Activated T-cell treated with anti-CD3 and anti-CD28 coated beads, Interleukin-2, amount 50 U/mL, for 72 hours (primary cell): ENCODE measurements at regions not wholly inside any gene's neighbourhood (a gene's known extent, or its start where the extent isn't known, plus 50 kb on each side); places are given as distances from the start of the nearest gene placed in this dataset.
A peak's percentile ranks its signal among the peaks of the same experiment; 100 is the strongest.

Source experiments
- ATAC-seq, 2 donors: fragments of 150-1000 bp; cut with Tn5 transposase; replicated peaks in 1 of 2; 2 replicates each; pipeline ENCODE4 v1.10.0; 2021; ENCODE audit warnings: moderate library complexity in 2 of 2, mild to moderate bottlenecking in 1 of 2
- DNase-seq, 2 donors: peaks; one replicate each; pipeline ENCODE4 v3.0.0; 2021 to 2022; ENCODE audit warnings: mixed read lengths in 1 of 2
- H3K27ac Mint-ChIP-seq: one replicate; pipeline ENCODE4 v1.8.0; 2022; ENCODE audit warnings: mild to moderate bottlenecking, moderate library complexity, mixed read lengths
- H3K27me3 Mint-ChIP-seq: one replicate; pipeline ENCODE4 v1.8.0; 2022; ENCODE audit warnings: low read depth, mixed read lengths
- H3K36me3 Mint-ChIP-seq, 2 donors: one replicate each; pipeline ENCODE4 v1.8.0; 2022; ENCODE audit warnings: mixed read lengths in 2 of 2, mild to moderate bottlenecking in 1 of 2; ENCODE audit not compliant: insufficient read depth in 2 of 2
- H3K4me1 Mint-ChIP-seq: one replicate; pipeline ENCODE4 v1.8.0; 2022; ENCODE audit warnings: low read depth, mixed read lengths
- H3K4me3 Mint-ChIP-seq, 2 donors: one replicate each; pipeline ENCODE4 v1.8.0; 2022; ENCODE audit warnings: mild to moderate bottlenecking in 2 of 2, mixed read lengths in 2 of 2, moderate library complexity in 2 of 2
- H3K9me3 Mint-ChIP-seq, 2 donors: one replicate each; pipeline ENCODE4 v1.8.0; 2022; ENCODE audit warnings: mixed read lengths in 2 of 2

DNA sequence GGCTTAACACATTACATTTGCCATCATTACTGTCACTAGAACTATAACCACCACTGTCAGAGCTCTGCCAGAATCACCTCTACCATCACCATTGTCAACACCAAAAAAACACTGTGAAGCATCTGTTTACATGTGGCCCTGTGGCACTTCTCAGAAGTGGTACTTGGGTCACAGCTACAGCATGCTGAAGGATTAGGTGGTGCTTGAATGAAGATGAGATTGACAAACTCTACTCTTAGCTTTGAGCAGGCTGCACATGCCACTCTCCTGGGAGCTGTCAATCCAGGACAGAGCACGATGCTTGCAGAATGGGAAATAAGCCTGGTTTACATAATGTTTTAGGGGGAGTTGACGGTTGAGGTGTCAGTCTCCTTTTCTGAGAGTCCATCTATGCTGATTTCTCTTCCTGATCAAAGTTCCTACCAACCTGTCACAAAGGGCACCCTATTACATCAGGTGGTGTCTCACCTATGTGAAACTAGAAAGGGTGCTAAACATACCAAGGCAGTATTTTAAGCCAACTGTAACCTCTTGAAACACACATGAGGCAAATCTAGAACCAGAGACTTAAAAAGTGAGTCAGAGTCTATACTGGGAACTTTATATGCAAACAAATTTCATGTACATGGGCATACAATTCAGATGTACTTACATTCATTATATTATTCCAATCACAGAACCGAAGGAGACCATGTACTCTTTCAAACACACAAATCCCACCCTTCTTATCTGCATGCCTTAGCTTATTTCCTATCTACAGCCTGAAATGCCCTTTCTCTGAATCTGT is 258.7 kb downstream of the EMP1 start:
- no peaks in the 10 kb centered on the region for H3K4me1 Mint-ChIP-seq
- H3K27me3 Mint-ChIP-seq, result peaks cover 8% of the 10 kb centered on the region
- DNase-seq, result no peak
- ATAC-seq, result peak in 1 of 2 donors; percentile 32
- H3K36me3 Mint-ChIP-seq, result no peaks in the 10 kb centered on the region
- H3K9me3 Mint-ChIP-seq, result no peaks in the 10 kb centered on the region
- no peak overlapping the region for H3K27ac Mint-ChIP-seq
- H3K4me3 Mint-ChIP-seq, result no peak overlapping the region

DNA sequence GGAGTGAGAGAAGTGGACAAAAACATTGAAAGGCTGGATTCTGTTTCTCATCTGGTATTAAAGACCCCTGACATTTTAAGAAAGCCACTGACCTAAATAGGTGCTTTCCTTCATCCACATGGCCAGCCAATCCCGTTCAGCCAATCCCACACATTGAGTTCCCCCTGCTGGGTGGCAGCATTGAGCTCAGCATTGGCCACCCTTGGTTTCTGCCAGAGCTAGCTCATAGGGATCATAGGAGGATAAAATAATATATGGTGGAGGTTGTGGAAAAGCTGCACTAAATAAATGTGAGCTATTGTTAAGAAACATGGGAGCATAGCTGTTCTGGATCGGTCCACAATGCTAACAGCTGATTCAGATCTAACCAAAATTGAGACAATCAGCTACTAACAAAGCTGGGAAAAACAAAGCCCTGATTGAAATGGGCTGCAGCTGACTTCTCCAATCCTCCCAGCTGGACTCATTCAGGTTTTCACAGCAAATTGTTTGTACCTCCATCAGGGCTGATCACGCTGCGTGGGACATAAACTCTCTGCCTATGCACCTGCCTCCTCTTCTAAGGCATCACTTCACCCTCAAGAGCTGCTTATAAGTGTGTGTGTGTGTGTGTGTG is 256.5 kb downstream of the EMP1 start:
- Mint-ChIP-seq H3K9me3 (no peaks in the 10 kb centered on the region), H3K36me3 (no peaks in the 10 kb centered on the region), H3K27ac (no peak overlapping the region), H3K27me3 (no peaks in the 10 kb centered on the region), H3K4me3 (no peak overlapping the region), H3K4me1 (no peaks in the 10 kb centered on the region)
- DNase-seq (no peak), ATAC-seq (no peak)

DNA sequence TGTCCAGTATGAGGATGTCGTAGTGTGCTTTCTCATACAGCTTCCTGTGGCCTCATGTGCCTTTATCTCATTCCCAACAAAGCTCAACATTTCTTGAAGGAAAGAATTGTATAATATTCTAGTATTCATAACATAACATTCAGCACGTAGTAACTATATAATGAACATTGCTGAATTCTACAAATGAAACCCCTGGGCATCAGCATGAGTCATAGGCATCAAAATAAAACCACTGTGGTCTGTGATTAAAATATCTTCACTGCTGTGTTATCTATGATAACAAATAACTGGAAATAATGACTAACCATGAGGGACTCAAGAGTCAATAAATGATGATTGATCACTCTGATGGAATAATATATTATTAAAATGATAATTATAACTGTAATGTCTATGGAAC is 255.2 kb downstream of the EMP1 start:
- Mint-ChIP-seq H3K9me3 (no peaks in the 10 kb centered on the region), H3K36me3 (no peaks in the 10 kb centered on the region)

DNA sequence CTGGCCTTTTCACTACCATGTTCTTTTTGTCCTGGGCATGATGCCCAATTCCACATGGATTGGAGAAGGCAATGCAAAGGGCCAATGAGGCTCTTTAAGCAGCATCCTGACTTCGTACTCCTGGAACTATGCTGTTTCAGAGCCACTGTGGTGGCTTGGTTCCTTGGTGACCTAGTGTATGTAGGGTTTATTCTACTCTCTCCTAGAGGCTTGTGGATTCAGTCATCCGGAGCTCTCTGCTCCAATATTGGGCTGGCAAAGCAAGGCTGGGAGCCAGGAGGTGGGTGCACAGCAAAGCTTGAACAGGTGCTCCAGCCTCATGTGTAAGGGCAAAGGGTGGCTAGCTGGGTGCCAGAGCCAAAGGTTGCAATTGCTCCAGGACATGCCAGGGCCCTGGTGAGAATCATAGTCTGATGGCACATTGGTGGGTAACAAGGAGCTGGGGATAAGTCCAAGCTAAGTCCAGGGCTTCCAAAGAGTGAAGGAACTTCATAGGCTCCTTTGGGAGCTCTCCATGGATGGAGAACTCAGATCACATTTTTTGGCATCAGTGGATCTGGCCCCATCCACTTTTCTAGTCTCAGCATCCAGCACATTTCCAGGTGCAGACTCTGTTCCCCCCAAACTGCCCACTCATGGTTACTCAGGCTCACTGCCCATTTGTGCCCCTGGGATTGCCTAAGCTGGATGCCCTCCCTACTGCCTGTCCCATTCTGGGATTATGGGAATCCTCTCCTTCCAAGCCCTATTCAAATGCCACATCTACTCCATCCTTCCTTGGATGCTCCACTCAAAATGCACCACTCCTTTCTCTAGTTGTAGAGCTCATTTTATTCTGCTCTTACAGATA is 253.9 kb downstream of the EMP1 start:
- Mint-ChIP-seq H3K9me3 (no peaks in the 10 kb centered on the region), H3K4me3 (no peak overlapping the region), H3K36me3 (no peaks in the 10 kb centered on the region), H3K4me1 (no peaks in the 10 kb centered on the region), H3K27me3 (no peaks in the 10 kb centered on the region), H3K27ac (no peak overlapping the region)
- ATAC-seq (no peak), DNase-seq (no peak)

More for the DNA sequence above, 255.2 kb downstream of the EMP1 start:
- H3K27ac Mint-ChIP-seq, result no peak overlapping the region
- no peak for ATAC-seq
- DNase-seq, result no peak
- H3K4me1 Mint-ChIP-seq, result no peaks in the 10 kb centered on the region
- H3K4me3 Mint-ChIP-seq, result no peak overlapping the region
- no peaks in the 10 kb centered on the region for H3K27me3 Mint-ChIP-seq

DNA sequence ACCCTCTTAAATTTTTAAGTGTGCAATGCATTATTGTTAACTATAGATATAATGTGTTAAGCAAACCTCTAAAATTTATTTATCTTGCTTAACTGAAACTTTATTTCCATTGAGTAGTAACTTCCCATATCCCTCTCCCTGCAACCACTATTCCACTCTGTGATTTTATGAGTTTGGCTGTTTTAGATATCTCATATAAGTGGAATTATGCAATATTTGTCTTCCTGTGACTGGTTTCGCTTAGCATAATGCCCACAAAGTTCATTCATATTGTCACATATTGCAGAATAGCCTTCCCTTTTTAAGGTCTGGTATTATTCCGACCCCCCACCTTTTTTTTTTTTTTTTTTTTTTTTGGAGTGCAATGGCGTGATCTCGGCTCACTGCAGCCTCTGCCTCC is 247.6 kb downstream of the EMP1 start:
- ATAC-seq (no peak), DNase-seq (no peak)
- Mint-ChIP-seq H3K4me3 (no peak overlapping the region), H3K36me3 (no peaks in the 10 kb centered on the region), H3K9me3 (no peaks in the 10 kb centered on the region), H3K27ac (no peak overlapping the region), H3K27me3 (peaks cover 5% of the 10 kb centered on the region), H3K4me1 (no peaks in the 10 kb centered on the region)

DNA sequence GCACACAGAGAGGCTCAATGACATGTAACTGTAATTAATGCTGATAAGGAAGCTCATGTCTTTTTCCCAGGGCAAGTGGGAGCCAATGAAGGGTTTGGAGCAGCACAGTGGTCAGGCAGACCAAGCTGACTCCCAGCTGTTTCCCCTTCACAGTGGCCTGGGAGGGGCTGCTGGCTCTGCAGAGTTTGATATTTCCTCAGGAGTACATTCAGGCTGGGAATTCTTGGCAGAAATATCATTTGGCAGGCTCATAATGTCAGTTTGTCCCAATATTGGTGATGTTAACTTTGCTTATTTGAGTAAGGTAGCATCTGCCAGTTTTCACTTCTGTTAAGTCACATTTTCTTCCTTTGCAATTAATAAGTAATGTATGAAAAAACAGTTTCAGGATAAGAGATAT is 247.0 kb downstream of the EMP1 start:
- no peaks in the 10 kb centered on the region for H3K36me3 Mint-ChIP-seq
- ATAC-seq (no peak), DNase-seq (no peak)
- H3K27me3 Mint-ChIP-seq, result peaks cover 5% of the 10 kb centered on the region
- no peaks in the 10 kb centered on the region for H3K9me3 Mint-ChIP-seq
- no peaks in the 10 kb centered on the region for H3K4me1 Mint-ChIP-seq
- H3K27ac Mint-ChIP-seq, result no peak overlapping the region
- H3K4me3 Mint-ChIP-seq, result no peak overlapping the region

DNA sequence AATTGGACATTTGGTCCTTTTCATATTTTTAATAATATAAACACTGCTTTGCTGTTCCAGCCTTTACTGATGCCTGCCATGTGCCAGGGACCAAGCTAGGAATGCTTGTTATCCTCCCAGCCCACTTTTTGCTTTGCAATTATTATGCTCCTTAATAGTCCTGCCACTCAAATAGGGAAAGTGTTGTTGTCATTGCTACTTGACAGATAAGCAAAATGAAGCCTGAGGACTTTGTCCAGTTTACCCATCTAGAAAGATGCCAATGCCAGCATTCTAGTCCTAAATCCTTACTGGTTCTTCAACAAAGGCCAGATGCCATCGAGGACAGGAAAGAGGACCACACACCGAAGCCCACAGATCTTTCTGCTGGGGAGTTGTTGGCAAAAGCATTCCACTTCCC is 246.5 kb downstream of the EMP1 start:
- H3K27ac Mint-ChIP-seq, result no peak overlapping the region
- no peak overlapping the region for H3K4me3 Mint-ChIP-seq
- peaks cover 5% of the 10 kb centered on the region for H3K27me3 Mint-ChIP-seq
- no peaks in the 10 kb centered on the region for H3K4me1 Mint-ChIP-seq
- DNase-seq (no peak), ATAC-seq (no peak)
- no peaks in the 10 kb centered on the region for H3K9me3 Mint-ChIP-seq
- no peaks in the 10 kb centered on the region for H3K36me3 Mint-ChIP-seq

DNA sequence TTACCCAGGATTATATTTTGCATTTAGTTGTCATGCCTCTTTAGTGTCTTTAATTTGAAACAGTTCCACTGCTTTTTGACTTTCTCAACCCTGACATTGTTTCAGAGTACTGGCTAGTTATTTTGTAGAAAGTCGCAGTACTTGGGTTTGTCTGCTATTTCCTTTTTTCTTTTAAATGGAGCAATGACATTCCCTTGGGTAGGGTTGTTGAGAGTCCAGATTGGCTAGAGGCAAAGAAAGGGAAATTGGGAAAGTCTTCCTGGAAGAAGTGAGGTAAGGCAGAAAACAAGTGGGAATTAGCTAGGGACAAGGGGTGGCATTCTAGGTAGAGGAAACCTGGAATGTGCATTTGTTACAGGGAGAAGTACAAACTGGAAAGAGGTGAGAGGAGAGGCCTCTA is 245.9 kb downstream of the EMP1 start:
- no peak for DNase-seq
- H3K4me3 Mint-ChIP-seq, result no peak overlapping the region
- peaks cover 5% of the 10 kb centered on the region for H3K27me3 Mint-ChIP-seq
- H3K36me3 Mint-ChIP-seq, result no peaks in the 10 kb centered on the region
- no peak for ATAC-seq
- no peak overlapping the region for H3K27ac Mint-ChIP-seq
- H3K4me1 Mint-ChIP-seq, result no peaks in the 10 kb centered on the region
- no peaks in the 10 kb centered on the region for H3K9me3 Mint-ChIP-seq

DNA sequence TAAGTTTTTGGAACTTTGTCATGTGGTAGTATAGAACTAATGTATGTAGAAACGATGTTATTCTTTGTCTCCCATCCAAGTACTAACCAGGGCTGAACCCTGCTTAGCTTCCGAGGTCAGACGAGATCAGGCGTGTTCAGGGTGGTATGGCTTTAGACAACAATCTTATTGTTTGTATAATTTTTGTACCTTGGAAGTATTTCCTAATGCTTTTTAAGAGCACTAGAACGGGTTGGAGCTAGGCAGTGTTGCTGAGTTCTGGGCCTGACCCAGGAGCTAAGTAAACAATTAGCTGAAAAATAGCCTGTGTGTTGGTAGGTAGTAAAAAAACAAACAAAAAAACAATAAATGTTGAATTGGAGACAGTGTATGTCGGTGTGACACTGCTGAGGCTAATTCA is 244.3 kb downstream of the EMP1 start:
- no peak for ATAC-seq
- no peaks in the 10 kb centered on the region for H3K9me3 Mint-ChIP-seq
- no peak overlapping the region for H3K4me3 Mint-ChIP-seq
- H3K27me3 Mint-ChIP-seq, result peaks cover 9% of the 10 kb centered on the region
- no peaks in the 10 kb centered on the region for H3K4me1 Mint-ChIP-seq
- H3K27ac Mint-ChIP-seq, result no peak overlapping the region
- H3K36me3 Mint-ChIP-seq, result no peaks in the 10 kb centered on the region
- DNase-seq, result no peak

DNA sequence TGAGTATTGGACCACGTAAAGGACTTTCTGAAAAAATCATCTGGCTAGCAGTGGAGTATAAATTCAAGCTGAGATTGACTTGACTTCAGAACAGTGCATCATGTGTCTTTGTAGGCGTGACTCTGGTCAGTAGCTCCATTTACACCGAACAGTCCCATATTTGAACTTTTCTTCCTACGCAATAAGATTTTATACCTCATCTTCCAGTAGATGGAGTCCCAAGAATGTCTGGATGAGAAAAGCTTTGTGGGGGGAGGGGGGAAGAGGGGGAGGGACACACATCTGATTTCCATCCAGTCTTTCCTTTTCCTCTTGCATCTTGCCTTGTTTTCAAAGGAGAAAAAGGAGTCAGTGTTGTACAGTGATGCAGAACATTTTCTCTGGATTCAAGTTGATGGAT is 241.0 kb downstream of the EMP1 start:
- Mint-ChIP-seq H3K36me3 (no peaks in the 10 kb centered on the region), H3K4me3 (no peak overlapping the region), H3K27me3 (peaks cover 13% of the 10 kb centered on the region), H3K4me1 (no peaks in the 10 kb centered on the region), H3K9me3 (no peaks in the 10 kb centered on the region), H3K27ac (no peak overlapping the region)
- DNase-seq (no peak), ATAC-seq (no peak)

DNA sequence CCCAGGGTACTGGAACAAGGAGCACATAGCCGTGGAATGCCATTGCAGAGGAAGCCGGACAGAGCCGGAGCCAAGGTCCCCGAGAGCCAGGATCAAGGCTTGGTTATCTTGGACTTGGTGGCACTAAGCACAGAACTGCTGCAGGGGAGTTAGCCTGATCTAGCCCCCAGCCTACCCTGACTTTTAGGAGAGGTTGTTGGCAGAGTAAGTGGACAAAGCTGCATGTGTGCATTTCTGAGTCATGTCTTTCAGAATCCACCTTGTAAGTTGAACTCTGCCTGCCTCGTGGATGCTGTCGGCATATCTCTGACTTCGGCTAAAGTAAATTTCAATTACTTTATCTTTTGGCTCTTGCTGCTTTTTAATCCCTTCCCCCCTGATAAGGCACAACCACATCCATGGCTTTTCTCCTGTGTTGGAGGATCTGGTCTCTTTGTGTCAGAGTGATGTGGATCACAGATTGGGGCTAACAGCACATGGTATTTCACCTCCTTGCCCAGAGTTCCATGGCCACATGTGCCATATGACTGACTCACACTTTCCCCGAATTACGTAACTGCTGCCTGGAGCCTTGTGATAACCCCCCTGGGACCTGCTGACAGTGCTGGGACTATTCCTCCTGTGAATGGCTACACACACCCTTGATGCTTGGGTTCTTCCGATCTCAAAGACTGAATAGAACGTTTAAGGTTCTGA is 240.3 kb downstream of the EMP1 start:
- no peaks in the 10 kb centered on the region for H3K4me1 Mint-ChIP-seq
- H3K4me3 Mint-ChIP-seq, result no peak overlapping the region
- ATAC-seq, result no peak
- H3K27me3 Mint-ChIP-seq, result peaks cover 18% of the 10 kb centered on the region
- no peaks in the 10 kb centered on the region for H3K36me3 Mint-ChIP-seq
- H3K27ac Mint-ChIP-seq, result no peak overlapping the region
- DNase-seq, result no peak
- no peaks in the 10 kb centered on the region for H3K9me3 Mint-ChIP-seq

DNA sequence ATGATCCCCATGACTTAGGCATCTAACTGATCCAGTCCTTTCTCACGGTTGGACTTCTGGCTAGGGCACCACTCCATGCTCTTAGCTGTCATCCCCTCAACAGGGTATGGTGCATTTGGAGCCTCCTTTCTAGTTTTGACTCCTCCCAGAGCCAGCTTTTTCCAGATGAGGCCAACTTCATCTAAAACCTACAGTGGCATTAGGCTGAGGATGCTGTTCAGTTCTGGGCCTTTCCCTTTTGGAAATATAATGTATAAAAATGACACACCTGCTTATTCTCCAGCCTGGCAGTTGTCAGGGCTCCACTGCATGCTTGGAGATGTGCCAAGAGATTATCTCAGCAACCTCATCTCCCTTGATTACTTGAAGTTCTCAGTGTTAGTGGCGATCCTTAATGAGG is 239.7 kb downstream of the EMP1 start:
- DNase-seq, result no peak
- no peak for ATAC-seq
- Mint-ChIP-seq H3K27me3 (peaks cover 22% of the 10 kb centered on the region), H3K27ac (no peak overlapping the region), H3K4me1 (no peaks in the 10 kb centered on the region), H3K9me3 (no peaks in the 10 kb centered on the region), H3K4me3 (no peak overlapping the region), H3K36me3 (no peaks in the 10 kb centered on the region)
